ENCODE measurements at regions not wholly inside any gene's neighbourhood (a gene's known extent, or its start where the extent isn't known, plus 50 kb on each side); places are given as distances from the start of the nearest gene placed in this dataset.
A peak's percentile ranks its signal among the peaks of the same experiment; 100 is the strongest.

DNA sequence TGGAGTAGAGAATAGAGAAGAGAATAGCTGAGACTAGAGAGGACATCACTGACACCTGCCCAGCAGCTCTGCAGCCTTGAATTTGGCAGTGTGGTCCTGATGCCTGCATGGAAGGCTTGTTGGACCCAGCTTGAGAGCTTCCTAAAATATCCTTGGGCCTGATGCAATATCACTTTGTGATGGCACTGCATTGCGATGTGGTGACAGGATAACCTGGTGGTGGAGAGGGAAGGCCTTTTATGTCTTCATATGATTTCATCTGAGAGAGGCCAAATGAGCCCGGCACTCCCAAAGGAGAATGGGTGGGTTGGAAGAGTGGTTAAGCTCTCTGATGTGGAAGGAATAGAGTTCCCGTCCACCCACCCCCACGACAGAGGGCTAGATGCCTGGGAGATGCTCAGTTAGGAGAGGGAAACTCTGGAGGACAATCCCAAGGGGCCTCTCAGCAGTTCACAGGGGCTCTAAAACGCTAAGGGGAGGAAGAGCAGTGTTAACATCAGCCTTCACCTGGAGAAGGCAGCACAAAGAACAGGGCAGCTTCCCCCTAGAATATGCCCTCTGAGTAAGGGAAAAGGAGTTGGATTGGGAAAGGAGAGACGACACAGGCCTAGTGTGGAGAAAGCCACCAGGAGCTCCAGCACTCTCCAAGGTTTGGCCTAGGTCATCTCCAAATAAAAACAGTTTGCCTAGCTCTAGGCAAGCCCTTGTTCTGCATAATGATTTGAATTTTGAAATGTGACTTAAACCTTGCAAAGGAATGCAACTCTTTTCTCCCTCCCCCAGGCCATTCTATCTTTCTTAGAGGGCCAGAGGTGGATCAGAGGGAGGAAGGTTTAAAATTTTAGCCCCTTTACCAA, 99.8 kb upstream of the SSBP2 start:
- Histone ChIP-seq H3K36me3 (ENCODE audit: control insufficient read depth, insufficient read depth, low read length) (no peaks in the 10 kb centered on the region), H3K9me3 (ENCODE audit: control insufficient read depth, insufficient read depth, low read depth, low read length) (no peaks in the 10 kb centered on the region), H3K9ac (ENCODE audit: insufficient read depth, low read length) (no peak overlapping the region), H3K4me2 (ENCODE audit: extremely low read depth, insufficient read depth, low read length) (peak overlapping the region; percentile 90), H3K4me1 (ENCODE audit: control insufficient read depth, extremely low read depth, insufficient read depth, low read length) (peaks cover 16% of the 10 kb centered on the region), H3K27ac (ENCODE audit: insufficient read depth, low read length) (peak overlapping the region; percentile 88), H4K20me1 (ENCODE audit: control insufficient read depth, extremely low read depth, insufficient read depth, low read length) (no peaks in the 10 kb centered on the region), H2AFZ (ENCODE audit: low read length) (peak overlapping the region; percentile 71), H3K27me3 (ENCODE audit: control insufficient read depth, insufficient read depth, low read length) (no peaks in the 10 kb centered on the region), H3K79me2 (ENCODE audit: control insufficient read depth, insufficient read depth, low read length) (no peaks in the 10 kb centered on the region), H3K4me3 (replicated peaks in 1 of 4; ENCODE audit: control extremely low read depth in 1 of 4, insufficient read depth in 1 of 4, low read depth in 3 of 4, low read length in 4 of 4) (peak overlapping the region in 2 of 4 experiments; percentile 27 to 52)
- peak; percentile 40 to 56 for DNase-seq (ENCODE audit: low read depth in 2 of 2)
- TF ChIP-seq EZH2 (IDR thresholded peaks at IDR 0.05; ENCODE audit: low read length, missing control alignments) (no peak), CTCF (conservative IDR thresholded peaks at IDR 0.05 in 1 of 2, IDR thresholded peaks at IDR 0.05 in 1 of 2; ENCODE audit: low read depth in 1 of 2, low read length in 2 of 2) (no peak)

GRCh38 chr5:81849770-81850367, 99.0 kb upstream of the SSBP2 start:
- no peak overlapping the region for H3K4me2 ChIP-seq (ENCODE audit: extremely low read depth, insufficient read depth, low read length)
- H3K9ac ChIP-seq (ENCODE audit: insufficient read depth, low read length) = no peak overlapping the region
- no peaks in the 10 kb centered on the region for H3K9me3 ChIP-seq (ENCODE audit: control insufficient read depth, insufficient read depth, low read depth, low read length)
- H4K20me1 ChIP-seq (ENCODE audit: control insufficient read depth, extremely low read depth, insufficient read depth, low read length) = no peaks in the 10 kb centered on the region
- no peaks in the 10 kb centered on the region for H3K36me3 ChIP-seq (ENCODE audit: control insufficient read depth, insufficient read depth, low read length)
- H3K27ac ChIP-seq (ENCODE audit: insufficient read depth, low read length) = no peak overlapping the region
- H3K4me1 ChIP-seq (ENCODE audit: control insufficient read depth, extremely low read depth, insufficient read depth, low read length) = peaks cover 16% of the 10 kb centered on the region
- H3K79me2 ChIP-seq (ENCODE audit: control insufficient read depth, insufficient read depth, low read length) = no peaks in the 10 kb centered on the region
- no peaks in the 10 kb centered on the region for H3K27me3 ChIP-seq (ENCODE audit: control insufficient read depth, insufficient read depth, low read length)
- H3K4me3 ChIP-seq (replicated peaks in 1 of 4; ENCODE audit: control extremely low read depth in 1 of 4, insufficient read depth in 1 of 4, low read depth in 3 of 4, low read length in 4 of 4) = no peak overlapping the region
- H2AFZ ChIP-seq (ENCODE audit: low read length) = no peak overlapping the region
- no peak for TF ChIP-seq EZH2 (IDR thresholded peaks at IDR 0.05; ENCODE audit: low read length, missing control alignments)
- TF ChIP-seq CTCF (conservative IDR thresholded peaks at IDR 0.05 in 1 of 2, IDR thresholded peaks at IDR 0.05 in 1 of 2; ENCODE audit: low read depth in 1 of 2, low read length in 2 of 2) = no peak
- no peak for DNase-seq (ENCODE audit: low read depth in 2 of 2)

GRCh38 chr5:81848362-81848880, 97.5 kb upstream of the SSBP2 start:
- no peaks in the 10 kb centered on the region for H3K9me3 ChIP-seq (ENCODE audit: control insufficient read depth, insufficient read depth, low read depth, low read length)
- H3K79me2 ChIP-seq (ENCODE audit: control insufficient read depth, insufficient read depth, low read length) = no peaks in the 10 kb centered on the region
- no peak overlapping the region for H3K27ac ChIP-seq (ENCODE audit: insufficient read depth, low read length)
- H3K4me2 ChIP-seq (ENCODE audit: extremely low read depth, insufficient read depth, low read length) = no peak overlapping the region
- TF ChIP-seq CTCF (conservative IDR thresholded peaks at IDR 0.05 in 1 of 2, IDR thresholded peaks at IDR 0.05 in 1 of 2; ENCODE audit: low read depth in 1 of 2, low read length in 2 of 2) (no peak), EZH2 (IDR thresholded peaks at IDR 0.05; ENCODE audit: low read length, missing control alignments) (no peak)
- H3K4me1 ChIP-seq (ENCODE audit: control insufficient read depth, extremely low read depth, insufficient read depth, low read length) = peaks cover 16% of the 10 kb centered on the region
- no peaks in the 10 kb centered on the region for H3K27me3 ChIP-seq (ENCODE audit: control insufficient read depth, insufficient read depth, low read length)
- no peak overlapping the region for H2AFZ ChIP-seq (ENCODE audit: low read length)
- no peaks in the 10 kb centered on the region for H3K36me3 ChIP-seq (ENCODE audit: control insufficient read depth, insufficient read depth, low read length)
- no peak overlapping the region for H3K9ac ChIP-seq (ENCODE audit: insufficient read depth, low read length)
- no peaks in the 10 kb centered on the region for H4K20me1 ChIP-seq (ENCODE audit: control insufficient read depth, extremely low read depth, insufficient read depth, low read length)
- H3K4me3 ChIP-seq (replicated peaks in 1 of 4; ENCODE audit: control extremely low read depth in 1 of 4, insufficient read depth in 1 of 4, low read depth in 3 of 4, low read length in 4 of 4) = no peak overlapping the region
- peak; percentile 38 to 39 for DNase-seq (ENCODE audit: low read depth in 2 of 2)
